ENCODE measurements at regions not wholly inside any gene's neighbourhood (a gene's known extent, or its start where the extent isn't known, plus 50 kb on each side); places are given as distances from the start of the nearest gene placed in this dataset.

- TF ChIP-seq CTCF (IDR thresholded peaks at IDR 0.05): no peak
- no peaks in the 10 kb centered on the region for H3K9me3 ChIP-seq
- DNase-seq: no peak
- ATAC-seq: no peak
- H3K4me1 ChIP-seq: peaks cover 3% of the 10 kb centered on the region
- no peaks in the 10 kb centered on the region for H3K36me3 ChIP-seq (ENCODE audit: insufficient read depth in 1 of 2, low read depth in 1 of 2)
- H3K27ac ChIP-seq: no peak overlapping the region
- no peaks in the 10 kb centered on the region for H3K27me3 ChIP-seq (ENCODE audit: insufficient read depth in 3 of 3, low read length in 2 of 3)
- no peak overlapping the region for H3K4me3 ChIP-seq
- intact Hi-C loops (cut with DNase I): no loop called here
Observed at GRCh38 chr4:158020176-158020575, 152.6 kb downstream of the GASK1B start.

GRCh38 chr4:158018831-158019230 is 154.0 kb downstream of the GASK1B start:
- ATAC-seq: no peak
- Histone ChIP-seq H3K27ac (no peak overlapping the region), H3K4me3 (no peak overlapping the region), H3K9me3 (no peaks in the 10 kb centered on the region), H3K27me3 (ENCODE audit: insufficient read depth in 3 of 3, low read length in 2 of 3) (no peaks in the 10 kb centered on the region), H3K36me3 (ENCODE audit: insufficient read depth in 1 of 2, low read depth in 1 of 2) (no peaks in the 10 kb centered on the region), H3K4me1 (peaks cover 3% of the 10 kb centered on the region)
- TF ChIP-seq CTCF (IDR thresholded peaks at IDR 0.05): no peak
- WGBS, 3 donors: 66 to 79% (median 75%) methylated on average over 1 of the region's 1 CpG
- intact Hi-C loops (cut with DNase I): no loop called here
- no peak for DNase-seq

- Histone ChIP-seq H3K4me3 (no peak overlapping the region), H3K27ac (no peak overlapping the region), H3K27me3 (ENCODE audit: insufficient read depth in 3 of 3, low read length in 2 of 3) (no peaks in the 10 kb centered on the region), H3K36me3 (ENCODE audit: insufficient read depth in 1 of 2, low read depth in 1 of 2) (no peaks in the 10 kb centered on the region), H3K4me1 (peaks cover 3% of the 10 kb centered on the region), H3K9me3 (no peaks in the 10 kb centered on the region)
- DNase-seq (no peak), ATAC-seq (no peak)
- TF ChIP-seq CTCF (IDR thresholded peaks at IDR 0.05): no peak
- intact Hi-C loops (cut with DNase I): no loop called here
- 47 to 62% (median 57%) methylated on average over 1 of the region's 1 CpG for WGBS, 3 donors
Observed at GRCh38 chr4:158018221-158018830, 154.5 kb downstream of the GASK1B start.

GRCh38 chr4:158016511-158016910 is 156.3 kb downstream of the GASK1B start:
- Histone ChIP-seq H3K36me3 (ENCODE audit: insufficient read depth in 1 of 2, low read depth in 1 of 2) (no peaks in the 10 kb centered on the region), H3K27ac (no peak overlapping the region), H3K9me3 (no peaks in the 10 kb centered on the region), H3K27me3 (ENCODE audit: insufficient read depth in 3 of 3, low read length in 2 of 3) (no peaks in the 10 kb centered on the region), H3K4me3 (no peak overlapping the region), H3K4me1 (peaks cover 3% of the 10 kb centered on the region)
- no peak for DNase-seq
- no peak for ATAC-seq
- intact Hi-C loops (cut with DNase I): no loop called here
- 30 to 65% (median 42%) methylated on average over 1 of the region's 1 CpG for WGBS, 3 donors
- TF ChIP-seq CTCF (IDR thresholded peaks at IDR 0.05): no peak

- Histone ChIP-seq H3K27me3 (ENCODE audit: insufficient read depth in 3 of 3, low read length in 2 of 3) (no peaks in the 10 kb centered on the region), H3K9me3 (no peaks in the 10 kb centered on the region), H3K27ac (no peak overlapping the region), H3K4me1 (peaks cover 3% of the 10 kb centered on the region), H3K36me3 (ENCODE audit: insufficient read depth in 1 of 2, low read depth in 1 of 2) (no peaks in the 10 kb centered on the region), H3K4me3 (no peak overlapping the region)
- DNase-seq (no peak), ATAC-seq (no peak)
- intact Hi-C loops (cut with DNase I): no loop called here
- WGBS, 3 donors: 18 to 28% (median 19%) methylated on average over 3 of the region's 3 CpGs
- no peak for TF ChIP-seq CTCF (IDR thresholded peaks at IDR 0.05)
Observed at GRCh38 chr4:158015241-158015640, 157.6 kb downstream of the GASK1B start.

Measured in psoas muscle (tissue), 7 donors.